Mesothelial cell of epicardium (in vitro differentiated cells): ENCODE measurements at regions not wholly inside any gene's neighbourhood (a gene's known extent, or its start where the extent isn't known, plus 50 kb on each side); places are given as distances from the start of the nearest gene placed in this dataset.

Experiments used
- DNase-seq, 2 experiments: peaks; one replicate each; pipeline ENCODE4 v3.0.0; 2021; ENCODE audit warnings: low spot score in 2 of 2; ENCODE audit not compliant: unreplicated experiment in 2 of 2
- H3K27ac Mint-ChIP-seq: 2 replicates; pipeline ENCODE4 v1.8.0; 2021; ENCODE audit warnings: mixed read lengths
- H3K27me3 Mint-ChIP-seq: 2 replicates; pipeline ENCODE4 v1.8.0; 2021; ENCODE audit warnings: low read depth, mixed read lengths
- H3K36me3 Mint-ChIP-seq: 2 replicates; pipeline ENCODE4 v1.8.0; 2021; ENCODE audit warnings: mixed read lengths
- H3K4me1 Mint-ChIP-seq: 2 replicates; pipeline ENCODE4 v1.8.0; 2021; ENCODE audit warnings: mixed read lengths
- H3K4me3 Mint-ChIP-seq: 2 replicates; pipeline ENCODE4 v1.8.0; 2021; ENCODE audit warnings: mild to moderate bottlenecking, moderate library complexity, mixed read lengths
- H3K9me3 Mint-ChIP-seq: 2 replicates; pipeline ENCODE4 v1.8.0; 2021; ENCODE audit warnings: mixed read lengths
- TF ChIP-seq, protein P1 (sequence below): fragments of 200-600 bp; sonication (generic); IDR thresholded peaks from one replicate; pipeline ENCODE4 v1.5.0; 2021; ENCODE audit warnings: antibody characterized with exemption; ENCODE audit not compliant: unreplicated experiment

DNA sequence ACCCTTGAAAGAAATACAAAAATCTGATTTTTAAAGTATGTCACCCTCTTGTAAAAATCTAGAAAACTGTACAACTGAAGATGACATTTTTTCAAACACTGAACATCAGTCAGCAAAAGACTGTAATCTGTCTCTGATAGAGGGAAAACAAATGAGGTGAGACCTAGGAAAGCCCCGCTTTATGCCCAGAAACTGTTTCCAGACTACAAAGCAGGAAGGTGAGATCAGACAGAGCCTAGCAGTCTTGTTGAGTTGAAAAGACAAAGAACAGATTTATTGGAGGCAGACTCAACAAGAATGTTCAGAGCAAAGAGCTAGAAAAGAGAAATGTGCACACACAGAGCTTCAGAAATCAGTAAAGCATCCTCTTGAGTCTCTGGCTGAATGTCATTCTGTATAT is 873.6 kb downstream of the LRFN5 start:
- Mint-ChIP-seq H3K4me3 (no peak overlapping the region), H3K4me1 (peaks cover 18% of the 10 kb centered on the region), H3K27ac (peak overlapping the region; percentile 76), H3K9me3 (no peaks in the 10 kb centered on the region), H3K36me3 (no peaks in the 10 kb centered on the region), H3K27me3 (no peaks in the 10 kb centered on the region)
- TF ChIP-seq, protein P1, sequence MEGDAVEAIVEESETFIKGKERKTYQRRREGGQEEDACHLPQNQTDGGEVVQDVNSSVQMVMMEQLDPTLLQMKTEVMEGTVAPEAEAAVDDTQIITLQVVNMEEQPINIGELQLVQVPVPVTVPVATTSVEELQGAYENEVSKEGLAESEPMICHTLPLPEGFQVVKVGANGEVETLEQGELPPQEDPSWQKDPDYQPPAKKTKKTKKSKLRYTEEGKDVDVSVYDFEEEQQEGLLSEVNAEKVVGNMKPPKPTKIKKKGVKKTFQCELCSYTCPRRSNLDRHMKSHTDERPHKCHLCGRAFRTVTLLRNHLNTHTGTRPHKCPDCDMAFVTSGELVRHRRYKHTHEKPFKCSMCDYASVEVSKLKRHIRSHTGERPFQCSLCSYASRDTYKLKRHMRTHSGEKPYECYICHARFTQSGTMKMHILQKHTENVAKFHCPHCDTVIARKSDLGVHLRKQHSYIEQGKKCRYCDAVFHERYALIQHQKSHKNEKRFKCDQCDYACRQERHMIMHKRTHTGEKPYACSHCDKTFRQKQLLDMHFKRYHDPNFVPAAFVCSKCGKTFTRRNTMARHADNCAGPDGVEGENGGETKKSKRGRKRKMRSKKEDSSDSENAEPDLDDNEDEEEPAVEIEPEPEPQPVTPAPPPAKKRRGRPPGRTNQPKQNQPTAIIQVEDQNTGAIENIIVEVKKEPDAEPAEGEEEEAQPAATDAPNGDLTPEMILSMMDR = no peak
- DNase-seq = no peak

DNA sequence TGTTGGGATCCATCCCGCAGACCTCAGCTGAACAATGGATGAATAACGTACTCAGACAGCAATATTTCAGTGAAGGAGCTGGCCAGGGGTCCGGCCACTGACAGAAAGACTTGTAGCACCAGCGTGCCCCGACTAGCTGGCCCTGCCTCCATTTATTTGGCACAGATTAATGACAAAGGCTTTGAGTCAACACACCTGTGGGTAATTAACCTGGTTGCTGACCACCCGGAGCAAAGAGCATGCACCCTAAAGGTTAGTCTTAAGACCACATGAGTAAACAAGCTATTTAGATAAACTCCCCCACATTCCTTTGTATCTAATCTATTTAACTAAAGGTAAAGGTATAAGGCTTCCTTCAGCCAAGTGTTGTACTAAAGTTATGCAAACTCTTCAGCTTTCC is 868.6 kb downstream of the LRFN5 start:
- Mint-ChIP-seq H3K27me3 (no peaks in the 10 kb centered on the region), H3K9me3 (peaks cover 6% of the 10 kb centered on the region), H3K36me3 (no peaks in the 10 kb centered on the region), H3K27ac (no peak overlapping the region), H3K4me3 (no peak overlapping the region), H3K4me1 (peaks cover 12% of the 10 kb centered on the region)
- DNase-seq = no peak
- TF ChIP-seq, protein P1 = no peak

- H3K36me3 Mint-ChIP-seq = no peaks in the 10 kb centered on the region
- H3K9me3 Mint-ChIP-seq = peaks cover 18% of the 10 kb centered on the region
Measured at GRCh38 chr14:42470427-42470719, 863.7 kb downstream of the LRFN5 start.

DNA sequence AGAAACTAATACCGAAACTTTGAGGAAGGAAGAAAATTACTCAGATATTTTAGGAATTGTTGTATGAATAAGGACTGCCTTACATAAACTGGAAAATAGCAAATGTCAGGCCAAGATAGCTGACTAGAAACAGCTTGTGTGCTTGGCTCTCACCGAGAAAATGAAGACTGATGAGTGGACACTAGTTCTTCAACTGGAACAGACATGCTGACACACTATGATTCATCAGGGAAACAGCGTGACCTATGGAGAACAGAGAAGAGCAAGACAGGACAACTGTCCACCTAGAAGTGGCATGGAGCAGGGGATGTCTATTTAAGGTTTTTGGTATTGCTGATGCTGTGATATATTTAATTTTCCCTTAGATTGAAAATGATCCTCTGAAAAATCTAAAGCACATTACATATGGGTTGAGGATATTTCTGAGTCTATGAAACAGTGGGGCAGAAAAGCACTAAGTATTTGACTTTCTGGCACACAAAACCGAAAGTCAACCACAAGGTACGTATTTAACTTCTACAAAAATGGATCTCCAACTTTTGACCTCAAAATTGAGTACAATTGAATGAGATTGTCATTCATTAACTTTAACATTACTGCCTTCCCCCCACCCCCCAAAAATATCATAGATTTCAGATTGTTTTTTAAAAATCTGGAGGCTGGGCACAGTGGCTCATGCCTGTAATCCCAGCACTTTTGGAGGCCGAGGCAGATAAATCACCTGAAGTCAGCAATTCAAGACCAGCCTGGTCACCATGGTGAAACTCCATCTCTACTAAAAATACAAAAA is 863.2 kb downstream of the LRFN5 start:
- Mint-ChIP-seq H3K36me3 (no peaks in the 10 kb centered on the region), H3K27me3 (no peaks in the 10 kb centered on the region), H3K9me3 (peaks cover 18% of the 10 kb centered on the region), H3K27ac (no peak overlapping the region), H3K4me3 (no peak overlapping the region), H3K4me1 (no peaks in the 10 kb centered on the region)
- DNase-seq = no peak
- TF ChIP-seq, protein P1 = no peak

More at GRCh38 chr14:42470427-42470719, 863.7 kb downstream of the LRFN5 start:
- Mint-ChIP-seq H3K27ac (no peak overlapping the region), H3K4me3 (no peak overlapping the region), H3K4me1 (peaks cover 5% of the 10 kb centered on the region), H3K27me3 (no peaks in the 10 kb centered on the region)
- TF ChIP-seq, protein P1 = no peak
- DNase-seq = no peak

- TF ChIP-seq, protein P1 = no peak
- Mint-ChIP-seq H3K4me3 (no peak overlapping the region), H3K36me3 (peaks cover 6% of the 10 kb centered on the region), H3K27ac (peak overlapping the region; percentile 67), H3K4me1 (peaks cover 27% of the 10 kb centered on the region), H3K9me3 (peaks cover 18% of the 10 kb centered on the region), H3K27me3 (no peaks in the 10 kb centered on the region)
- no peak for DNase-seq
Measured at GRCh38 chr14:42460673-42461072, 854.0 kb downstream of the LRFN5 start.
